Adipocyte (in vitro differentiated cells): ENCODE measurements at regions not wholly inside any gene's neighbourhood (a gene's known extent, or its start where the extent isn't known, plus 50 kb on each side); places are given as distances from the start of the nearest gene placed in this dataset.
"Not testable (repeated sequence)": the region's sequence is repeated elsewhere in the genome, so short reads cannot be mapped to it uniquely, and the experiment has no call there.

ENCODE experiments used
- DNase-seq: peaks from one replicate; pipeline ENCODE4 v3.0.0-alpha.2; 2015; ENCODE audit warnings: low read depth
- H3K27me3 ChIP-seq: replicated peaks from 2 replicates; pipeline ENCODE4 v1.7.0; 2013; ENCODE audit warnings: mild to moderate bottlenecking, low read length, moderate library complexity; ENCODE audit not compliant: control insufficient read depth, insufficient read depth
- H3K36me3 ChIP-seq: 2 replicates; pipeline ENCODE4 v1.7.0; 2013; ENCODE audit warnings: low read length, mild to moderate bottlenecking, moderate library complexity; ENCODE audit not compliant: control insufficient read depth, insufficient read depth, severe bottlenecking
- H3K4me1 ChIP-seq: 2 replicates; pipeline ENCODE4 v1.7.0; 2013; ENCODE audit warnings: mild to moderate bottlenecking, low read length, moderate library complexity; ENCODE audit not compliant: control insufficient read depth, insufficient read depth
- H3K4me3 ChIP-seq: 2 replicates; pipeline ENCODE4 v1.7.0; 2013; ENCODE audit warnings: mild to moderate bottlenecking, low read length, moderate library complexity
- H3K9ac ChIP-seq: 2 replicates; pipeline ENCODE4 v1.7.0; 2013; ENCODE audit warnings: mild to moderate bottlenecking, low read length, moderate library complexity
- H3K9me3 ChIP-seq: 2 replicates; pipeline ENCODE4 v1.7.0; 2013; ENCODE audit warnings: mild to moderate bottlenecking, low read length, moderate library complexity; ENCODE audit not compliant: control insufficient read depth

GRCh38 chr2:20949256-20949655 lies 94.6 kb downstream of the APOB start:
- no peak for DNase-seq
- Histone ChIP-seq H3K9ac (no peak overlapping the region), H3K36me3 (no peaks in the 10 kb centered on the region), H3K9me3 (no peaks in the 10 kb centered on the region), H3K4me1 (no peaks in the 10 kb centered on the region), H3K27me3 (peaks cover 34% of the 10 kb centered on the region), H3K4me3 (no peak overlapping the region)

GRCh38 chr2:20946468-20946867 lies 97.4 kb downstream of the APOB start:
- DNase-seq: no peak
- no peaks in the 10 kb centered on the region for H3K4me1 ChIP-seq
- H3K27me3 ChIP-seq: peaks cover 35% of the 10 kb centered on the region
- H3K4me3 ChIP-seq: no peak overlapping the region
- H3K9ac ChIP-seq: no peak overlapping the region
- H3K9me3 ChIP-seq: no peaks in the 10 kb centered on the region
- no peaks in the 10 kb centered on the region for H3K36me3 ChIP-seq

- not testable (repeated sequence) for H3K4me3 ChIP-seq, H3K36me3 ChIP-seq, H3K9me3 ChIP-seq, H3K9ac ChIP-seq, H3K4me1 ChIP-seq, DNase-seq
- peaks cover 41% of the 10 kb centered on the region for H3K27me3 ChIP-seq
These were observed 100.2 kb downstream of the APOB start for GRCh38 chr2:20943721-20944120.

GRCh38 chr2:20942646-20943125 lies 101.2 kb downstream of the APOB start:
- no peaks in the 10 kb centered on the region for H3K36me3 ChIP-seq
- H3K4me3 ChIP-seq: no peak overlapping the region
- H3K4me1 ChIP-seq: no peaks in the 10 kb centered on the region
- DNase-seq: no peak
- H3K27me3 ChIP-seq: peaks cover 46% of the 10 kb centered on the region
- H3K9ac ChIP-seq: no peak overlapping the region
- H3K9me3 ChIP-seq: no peaks in the 10 kb centered on the region

GRCh38 chr2:20940856-20941255 lies 103.0 kb downstream of the APOB start:
- no peak overlapping the region for H3K9ac ChIP-seq
- H3K27me3 ChIP-seq: peaks cover 51% of the 10 kb centered on the region
- no peaks in the 10 kb centered on the region for H3K9me3 ChIP-seq
- no peaks in the 10 kb centered on the region for H3K4me1 ChIP-seq
- H3K36me3 ChIP-seq: no peaks in the 10 kb centered on the region
- DNase-seq: no peak
- H3K4me3 ChIP-seq: no peak overlapping the region

GRCh38 chr2:20939931-20940795 lies 103.7 kb downstream of the APOB start:
- H3K36me3 ChIP-seq: no peaks in the 10 kb centered on the region
- no peak overlapping the region for H3K9ac ChIP-seq
- H3K4me1 ChIP-seq: no peaks in the 10 kb centered on the region
- no peaks in the 10 kb centered on the region for H3K9me3 ChIP-seq
- H3K27me3 ChIP-seq: peaks cover 51% of the 10 kb centered on the region
- DNase-seq: no peak
- no peak overlapping the region for H3K4me3 ChIP-seq

GRCh38 chr2:20937353-20937752 lies 106.5 kb downstream of the APOB start:
- Histone ChIP-seq H3K27me3 (peaks cover 41% of the 10 kb centered on the region), H3K36me3 (no peaks in the 10 kb centered on the region), H3K4me1 (peaks cover 10% of the 10 kb centered on the region), H3K9ac (no peak overlapping the region), H3K4me3 (no peak overlapping the region), H3K9me3 (no peaks in the 10 kb centered on the region)
- DNase-seq: no peak

- Histone ChIP-seq H3K9ac (no peak overlapping the region), H3K4me1 (peaks cover 19% of the 10 kb centered on the region), H3K27me3 (peaks cover 25% of the 10 kb centered on the region), H3K9me3 (no peaks in the 10 kb centered on the region), H3K4me3 (no peak overlapping the region), H3K36me3 (no peaks in the 10 kb centered on the region)
- DNase-seq: no peak
These were observed 108.6 kb downstream of the APOB start for GRCh38 chr2:20935168-20935775.

- no peaks in the 10 kb centered on the region for H3K36me3 ChIP-seq
- H3K9ac ChIP-seq: no peak overlapping the region
- H3K27me3 ChIP-seq: peaks cover 20% of the 10 kb centered on the region
- peaks cover 4% of the 10 kb centered on the region for H3K9me3 ChIP-seq
- no peak for DNase-seq
- H3K4me3 ChIP-seq: no peak overlapping the region
- peaks cover 19% of the 10 kb centered on the region for H3K4me1 ChIP-seq
These were observed 109.6 kb downstream of the APOB start for GRCh38 chr2:20934236-20934635.

GRCh38 chr2:20933714-20934113 lies 110.2 kb downstream of the APOB start:
- Histone ChIP-seq H3K4me3 (no peak overlapping the region), H3K27me3 (peaks cover 15% of the 10 kb centered on the region), H3K9me3 (peaks cover 10% of the 10 kb centered on the region), H3K36me3 (no peaks in the 10 kb centered on the region), H3K9ac (no peak overlapping the region), H3K4me1 (peaks cover 19% of the 10 kb centered on the region)
- DNase-seq: no peak

- Histone ChIP-seq H3K27me3 (no peaks in the 10 kb centered on the region), H3K4me1 (peaks cover 19% of the 10 kb centered on the region), H3K9me3 (peaks cover 23% of the 10 kb centered on the region), H3K9ac (no peak overlapping the region), H3K4me3 (no peak overlapping the region), H3K36me3 (no peaks in the 10 kb centered on the region)
- no peak for DNase-seq
These were observed 108.4 kb upstream of the LDAH start for GRCh38 chr2:20931346-20931745.
